Ovary (tissue), 7 donors: ENCODE measurements at regions not wholly inside any gene's neighbourhood (a gene's known extent, or its start where the extent isn't known, plus 50 kb on each side); places are given as distances from the start of the nearest gene placed in this dataset.

Experiments
- DNase-seq, 5 donors: peaks; one replicate each; pipeline ENCODE4 v3.0.0-alpha.2; 2019 to 2020
- H3K27ac ChIP-seq, 2 donors: fragments of 200-600 bp; one replicate each; pipeline versions ENCODE4 v1.5.1 to v1.8.0; 2019 to 2022
- H3K27me3 ChIP-seq: fragments of 200-600 bp; one replicate; pipeline ENCODE4 v1.8.0; 2022
- H3K36me3 ChIP-seq: fragments of 200-600 bp; sonication (generic); one replicate; pipeline ENCODE4 v1.5.1; 2019
- H3K4me1 ChIP-seq: one replicate; pipeline ENCODE4 v1.8.1; 2013; ENCODE audit warnings: mild to moderate bottlenecking, moderate library complexity; ENCODE audit not compliant: insufficient read depth
- H3K4me3 ChIP-seq: fragments of 200-600 bp; sonication (generic); one replicate; pipeline ENCODE4 v1.5.1; 2017
- H3K9me3 ChIP-seq, 2 donors: fragments of 200-600 bp in 1 of 2; sonication (generic) in 1 of 2; one replicate each; pipeline versions ENCODE4 v1.5.1 to v1.8.1; 2013 to 2019; ENCODE audit warnings: mild to moderate bottlenecking in 1 of 2, moderate library complexity in 1 of 2
- CTCF ChIP-seq, 3 donors: fragments of 450-650 bp in 2 of 3; fragments of 200-600 bp in 1 of 3; IDR thresholded peaks; one replicate each; pipeline versions ENCODE4 v1.5.1 to v1.8.0; 2016 to 2022; ENCODE audit warnings: antibody characterized with exemption in 3 of 3, mild to moderate bottlenecking in 1 of 3
- EP300 ChIP-seq: sonication (generic); formaldehyde crosslinking; IDR thresholded peaks from one replicate; pipeline ENCODE4 v1.6.1; 2017; ENCODE audit warnings: antibody characterized with exemption
- POLR2A ChIP-seq: fragments of 450-650 bp; IDR thresholded peaks from one replicate; pipeline ENCODE4 v1.6.1; 2017; ENCODE audit warnings: antibody characterized with exemption, mild to moderate bottlenecking, moderate library complexity
- WGBS, 3 donors: extraction: QIAGEN DNeasy Blood & Tissue Kit in 1 of 3; methylation state at CpG; one replicate each; pipeline versions ENCODE4 v1.1.5 to v1.1.7; 2013 to 2017; 5-methylcytosine and 5-hydroxymethylcytosine counted together
- intact Hi-C, 4 donors: fragments of 100-400 bp; cut with DNase I; formaldehyde crosslinking; loops; one replicate each; pipeline versions ENCODE4 v1.11.0 to v1.15.1; 2022 to 2023
- donor health status: DM: no; HTN: no; CAD: no; lungs with moderate emphysema.
- donor health status: DM: no; HTN: no; CAD: no.
- donor health status: Bipolar disorder and iron deficiency.
- donor health status: DM: no; HTN: no; CAD: no.
- donor health status: DM: yes; HTN: yes; CAD: no.

DNA sequence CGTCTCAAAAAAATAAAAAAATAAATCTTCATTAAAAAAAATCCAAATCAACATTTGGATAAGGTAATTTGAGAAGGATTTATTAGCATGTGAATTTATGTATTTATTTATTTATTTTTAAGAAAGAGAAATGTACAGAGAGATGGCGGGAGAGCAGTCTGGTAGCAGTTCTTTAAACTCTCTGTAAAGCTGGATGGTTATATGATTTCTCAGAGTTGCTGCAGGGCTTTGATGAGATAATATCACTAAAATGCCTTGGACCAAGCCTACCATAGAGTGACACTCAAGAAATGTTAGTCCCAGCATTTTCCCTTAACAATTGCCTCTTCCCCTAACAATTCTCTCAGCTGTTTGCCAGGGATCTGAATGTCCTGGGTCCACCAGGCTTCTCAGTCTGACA is 103.4 kb upstream of the LNX1 start:
- intact Hi-C loops = no loop called here
- Histone ChIP-seq H3K4me1 (no peaks in the 10 kb centered on the region), H3K36me3 (no peaks in the 10 kb centered on the region), H3K9me3 (no peaks in the 10 kb centered on the region), H3K27me3 (no peaks in the 10 kb centered on the region), H3K4me3 (no peak overlapping the region), H3K27ac (no peak overlapping the region)
- TF ChIP-seq EP300 = no peak
- no peak for TF ChIP-seq CTCF (IDR thresholded peaks at IDR 0.05)
- TF ChIP-seq POLR2A = no peak
- WGBS, 3 donors = 96 to 99% (median 98%) methylated on average over 2 of the region's 2 CpGs
- DNase-seq = no peak

DNA sequence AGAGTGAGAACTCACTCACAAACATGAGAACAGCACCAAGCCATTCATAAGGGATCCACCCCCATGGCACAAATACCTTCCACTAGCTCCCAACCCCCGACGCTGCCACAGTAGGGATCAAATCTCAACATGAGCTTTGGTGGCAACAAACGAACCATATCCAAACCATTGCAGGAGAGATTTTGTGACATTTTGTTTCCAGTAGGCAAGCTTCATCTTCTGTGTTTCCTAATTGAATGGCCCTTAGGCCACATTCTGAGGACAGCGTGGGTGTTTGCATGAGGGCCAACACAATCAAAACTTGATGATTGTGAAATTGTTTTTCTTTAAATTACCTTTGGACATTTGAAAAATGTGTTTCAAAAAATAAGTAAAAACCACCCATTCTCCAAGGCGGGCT is 102.6 kb upstream of the LNX1 start:
- H3K4me3 ChIP-seq = no peak overlapping the region
- WGBS, 3 donors = 92 to 93% (median 93%) methylated on average over 5 of the region's 5 CpGs
- no peaks in the 10 kb centered on the region for H3K27me3 ChIP-seq
- H3K36me3 ChIP-seq = no peaks in the 10 kb centered on the region
- TF ChIP-seq CTCF (IDR thresholded peaks at IDR 0.05) (no peak), POLR2A (no peak), EP300 (no peak)
- no peaks in the 10 kb centered on the region for H3K9me3 ChIP-seq
- intact Hi-C loops = no loop called here
- H3K4me1 ChIP-seq = no peaks in the 10 kb centered on the region
- H3K27ac ChIP-seq = no peak overlapping the region
- no peak for DNase-seq

- Histone ChIP-seq H3K27ac (no peak overlapping the region), H3K4me1 (no peaks in the 10 kb centered on the region), H3K9me3 (no peaks in the 10 kb centered on the region), H3K27me3 (no peaks in the 10 kb centered on the region), H3K36me3 (no peaks in the 10 kb centered on the region), H3K4me3 (no peak overlapping the region)
- 82 to 95% (median 92%) methylated on average over 4 of the region's 4 CpGs for WGBS, 3 donors
- no peak for DNase-seq
- intact Hi-C loops = no loop called here
- TF ChIP-seq CTCF (IDR thresholded peaks at IDR 0.05) (no peak), EP300 (no peak), POLR2A (no peak)
Measured at GRCh38 chr4:53693408-53693807, 102.1 kb upstream of the LNX1 start.

- H3K27ac ChIP-seq = no peak overlapping the region
- WGBS, 3 donors = 50 to 58% (median 52%) methylated on average over 2 of the region's 2 CpGs
Measured at GRCh38 chr4:53688186-53688790, 97.0 kb upstream of the LNX1 start.

More at GRCh38 chr4:53688186-53688790, 97.0 kb upstream of the LNX1 start:
- Histone ChIP-seq H3K36me3 (no peaks in the 10 kb centered on the region), H3K4me3 (no peak overlapping the region), H3K27me3 (no peaks in the 10 kb centered on the region), H3K4me1 (no peaks in the 10 kb centered on the region), H3K9me3 (no peaks in the 10 kb centered on the region)
- TF ChIP-seq EP300 = no peak
- no peak for TF ChIP-seq POLR2A
- no peak for TF ChIP-seq CTCF (IDR thresholded peaks at IDR 0.05)
- intact Hi-C loops = no loop called here
- no peak for DNase-seq
